NCI-H510A (cell line): ENCODE measurements at regions not wholly inside any gene's neighbourhood (a gene's known extent, or its start where the extent isn't known, plus 50 kb on each side); places are given as distances from the start of the nearest gene placed in this dataset.
A peak's percentile ranks its signal among the peaks of the same experiment; 100 is the strongest.

Experiments used
- DNase-seq: peaks from one replicate; lab custom pipeline; 2025; lab: John Stamatoyannopoulos, UW

- no peak for DNase-seq
Observed at GRCh38 chr1:175826705-175827104, 83.3 kb upstream of the TNR start.

- DNase-seq: no peak
Observed at GRCh38 chr1:175824079-175824478, 80.7 kb upstream of the TNR start.

- no peak for DNase-seq
Observed at GRCh38 chr1:175823406-175823805, 80.0 kb upstream of the TNR start.

DNA sequence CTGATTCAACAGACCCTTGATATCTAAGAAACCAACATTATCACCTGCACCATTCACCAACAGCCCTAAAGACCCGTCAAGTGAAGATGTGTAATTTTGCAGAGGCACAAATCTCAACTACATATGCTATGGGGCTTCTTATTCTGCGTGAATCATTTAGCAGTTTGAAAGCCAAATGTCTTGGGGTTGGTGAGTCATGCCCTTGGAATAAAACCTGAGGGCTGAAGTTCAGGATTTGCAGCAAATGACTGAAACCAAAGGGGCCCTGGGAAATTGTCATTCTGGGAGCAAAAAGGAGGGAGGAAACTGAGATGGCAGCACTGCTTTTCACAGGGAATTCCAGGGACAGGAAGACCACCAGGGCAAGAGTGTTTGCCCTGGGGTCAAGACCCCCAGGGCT lies 79.2 kb upstream of the TNR start:
- no peak for DNase-seq

GRCh38 chr1:175820456-175821025 lies 77.1 kb upstream of the TNR start:
- no peak for DNase-seq

DNA sequence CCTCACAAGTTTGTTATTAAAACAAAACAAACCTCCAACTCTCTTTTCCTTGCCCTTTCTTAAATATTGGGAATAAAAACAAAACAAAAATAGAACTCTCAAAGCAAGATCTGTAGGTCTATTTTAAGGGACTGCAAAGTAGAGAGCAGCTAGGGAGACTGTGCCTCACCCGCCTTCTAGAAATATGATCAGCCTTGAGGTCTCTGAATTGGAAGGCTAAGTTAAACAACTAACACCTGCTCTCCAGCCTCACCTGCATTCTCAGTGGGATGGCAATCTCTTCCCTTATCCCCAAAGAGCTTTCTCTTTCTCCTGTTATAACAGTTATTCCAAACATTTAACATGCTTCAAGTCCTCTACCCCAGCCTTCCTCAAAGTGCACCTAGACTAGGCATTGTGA lies 75.5 kb upstream of the TNR start:
- DNase-seq: peak; percentile 42

GRCh38 chr1:175817445-175817844 lies 74.0 kb upstream of the TNR start:
- DNase-seq: no peak

- no peak for DNase-seq
Observed at GRCh38 chr1:175814885-175815284, 71.5 kb upstream of the TNR start.

DNA sequence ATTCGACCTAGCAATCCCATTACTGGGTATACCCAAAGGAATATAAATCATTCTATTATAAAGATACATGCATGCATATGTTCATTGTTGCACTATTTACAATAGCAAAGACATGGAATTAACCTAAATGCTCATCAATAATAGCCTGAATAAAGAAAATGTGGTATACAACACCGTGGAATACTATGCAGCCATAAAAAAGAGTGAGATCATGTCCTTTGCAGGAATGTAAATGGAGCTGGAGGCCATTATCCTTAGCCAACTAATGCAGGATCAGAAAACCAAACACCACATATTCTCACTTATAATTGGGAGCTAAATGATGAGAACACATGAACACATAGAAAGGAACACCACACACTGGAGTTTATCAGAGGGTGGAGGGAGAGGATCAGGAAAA lies 69.5 kb upstream of the TNR start:
- DNase-seq: no peak

GRCh38 chr1:175810305-175810704 lies 66.9 kb upstream of the TNR start:
- no peak for DNase-seq

DNA sequence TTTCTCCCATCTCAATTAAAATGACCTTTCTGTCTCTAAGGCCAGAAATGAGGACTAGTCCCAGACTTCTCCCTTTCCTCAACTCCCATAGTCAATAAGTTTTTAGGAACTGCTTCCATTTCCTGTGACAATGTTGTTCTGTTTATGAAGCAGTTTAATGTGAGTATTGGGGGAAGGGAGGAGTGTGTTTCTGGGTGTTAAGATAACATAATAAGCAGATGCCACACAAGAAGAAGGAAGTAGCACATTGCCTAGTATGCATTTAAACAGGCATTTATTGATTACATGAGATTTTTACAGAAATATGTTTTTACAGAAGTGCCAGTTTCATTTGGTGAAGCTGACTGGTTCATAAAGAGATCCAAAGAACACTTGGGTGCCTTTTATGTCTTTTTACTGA lies 65.6 kb upstream of the TNR start:
- no peak for DNase-seq

DNA sequence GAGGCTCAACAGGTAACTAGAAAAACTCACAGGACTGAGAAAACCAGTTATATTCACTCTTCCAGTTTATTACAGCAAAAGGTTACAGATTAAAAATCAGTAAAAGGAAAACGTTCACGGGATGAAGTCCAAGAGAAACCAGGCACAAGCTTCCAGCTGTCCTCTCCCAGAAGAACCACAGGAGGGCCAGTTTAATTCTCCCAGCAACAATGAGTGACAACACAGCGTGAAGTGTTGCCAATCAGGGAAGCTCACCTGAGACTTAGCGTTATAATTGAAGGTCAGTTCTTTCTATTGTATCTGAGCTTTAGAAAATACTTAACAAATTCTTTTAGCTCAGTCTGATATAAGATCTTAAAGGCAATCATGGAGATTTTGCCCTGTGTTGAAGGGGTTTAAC lies 65.2 kb upstream of the TNR start:
- DNase-seq: no peak

DNA sequence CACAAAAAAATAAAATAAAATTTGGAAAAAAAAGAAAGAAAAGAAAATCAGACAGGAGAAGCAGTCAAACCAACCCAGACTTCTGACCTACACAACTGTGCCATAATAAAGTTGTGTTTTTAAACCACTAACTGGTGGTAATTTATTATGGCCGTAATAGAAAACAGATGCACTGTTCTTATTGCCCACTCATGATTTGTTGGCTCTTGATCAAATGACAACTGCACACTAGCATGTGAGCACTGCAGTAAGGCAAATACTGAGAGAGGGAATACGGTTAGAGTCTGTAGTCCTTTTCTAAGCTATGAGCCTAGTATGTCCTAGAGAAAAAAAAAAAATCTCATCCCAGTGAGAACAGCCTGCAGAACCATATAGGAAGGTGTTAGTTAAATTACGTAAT lies 61.2 kb upstream of the TNR start:
- no peak for DNase-seq

DNA sequence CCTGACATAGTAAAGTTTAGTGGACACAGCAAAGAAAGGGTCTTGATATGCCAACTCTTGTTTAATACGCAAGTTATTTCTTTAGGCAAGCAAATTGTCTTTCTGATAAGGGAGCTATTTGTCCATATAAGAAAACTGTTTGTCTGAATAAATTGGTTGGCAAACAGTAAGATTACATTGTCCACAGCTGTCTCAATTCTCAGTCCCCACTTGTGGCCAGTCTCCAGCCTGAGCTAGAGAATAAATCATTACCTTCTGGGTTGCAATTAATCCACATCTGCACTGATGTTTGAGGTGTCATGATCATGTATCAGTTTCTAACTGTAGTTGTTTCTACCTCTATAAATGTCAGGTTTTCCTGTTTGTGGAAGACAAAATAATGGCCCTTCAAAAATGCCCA lies 60.0 kb upstream of the TNR start:
- DNase-seq: no peak

GRCh38 chr1:175802407-175803123 lies 59.2 kb upstream of the TNR start:
- DNase-seq: no peak

DNA sequence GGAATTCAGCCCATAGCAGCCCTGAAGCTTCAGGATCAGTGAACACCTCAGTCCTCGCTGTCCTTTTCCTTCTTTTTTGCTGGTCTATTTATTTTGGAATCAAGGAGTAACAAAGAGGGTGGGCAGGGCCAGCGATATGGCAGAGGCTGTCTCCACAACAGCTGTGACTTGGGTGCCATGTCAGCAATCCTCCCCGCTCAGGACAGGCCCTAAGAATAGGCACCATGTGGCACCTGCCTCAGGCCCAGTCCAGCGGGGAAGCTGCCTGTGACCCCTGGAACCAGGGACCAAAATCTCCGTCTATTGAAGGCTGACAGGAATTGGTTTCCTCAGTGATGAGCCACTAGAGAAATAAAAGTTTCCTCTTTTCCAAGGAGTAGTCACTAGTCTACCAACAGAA lies 58.6 kb upstream of the TNR start:
- DNase-seq: no peak

- DNase-seq: no peak
Observed at GRCh38 chr1:175797576-175797975, 54.2 kb upstream of the TNR start.

DNA sequence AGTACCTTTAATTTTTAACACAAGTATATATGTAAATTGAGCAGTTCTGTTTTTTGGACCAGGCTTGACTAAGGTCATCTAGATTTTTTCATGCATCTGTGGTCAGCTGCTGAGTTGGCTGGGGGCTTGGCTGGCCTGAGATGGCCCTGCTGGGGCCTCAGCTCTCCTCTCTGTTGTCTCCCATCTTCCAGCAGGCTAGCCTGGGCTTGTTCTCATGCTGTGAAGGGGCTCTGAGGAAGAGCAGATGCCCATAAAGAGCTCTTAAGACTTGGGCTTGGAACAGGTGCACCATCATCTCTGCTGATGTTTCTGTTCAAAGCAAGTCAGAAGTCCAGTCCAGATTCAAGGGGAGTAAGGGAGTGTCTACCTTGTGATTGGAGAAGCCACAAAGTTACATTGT lies 51.2 kb upstream of the TNR start:
- DNase-seq: no peak

DNA sequence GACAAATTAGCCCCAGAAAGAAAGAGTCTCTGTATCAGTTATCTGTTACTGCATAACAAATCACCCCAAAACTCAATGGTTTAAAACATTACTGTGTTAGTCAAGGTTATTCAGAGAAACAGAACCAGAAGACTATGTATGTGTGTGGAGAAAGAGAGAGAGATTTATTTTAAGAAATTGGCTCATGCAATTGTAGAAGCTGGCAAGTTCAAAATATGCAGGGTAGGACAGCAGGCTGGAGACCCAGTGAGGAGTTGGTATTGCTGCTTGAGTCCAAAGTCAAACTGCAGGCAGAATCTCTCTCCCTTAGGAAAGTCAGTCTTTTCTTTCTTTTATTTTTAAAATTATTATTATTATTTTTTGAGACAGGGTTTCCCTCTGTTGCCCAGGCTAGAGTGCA lies 50.2 kb upstream of the TNR start:
- no peak for DNase-seq
